AML-193 (cell line): ENCODE measurements at regions not wholly inside any gene's neighbourhood (a gene's known extent, or its start where the extent isn't known, plus 50 kb on each side); places are given as distances from the start of the nearest gene placed in this dataset.

ENCODE experiments used
- DNase-seq, 2 experiments: peaks; one replicate each; lab custom pipeline; 2025; lab: John Stamatoyannopoulos, UW

DNA sequence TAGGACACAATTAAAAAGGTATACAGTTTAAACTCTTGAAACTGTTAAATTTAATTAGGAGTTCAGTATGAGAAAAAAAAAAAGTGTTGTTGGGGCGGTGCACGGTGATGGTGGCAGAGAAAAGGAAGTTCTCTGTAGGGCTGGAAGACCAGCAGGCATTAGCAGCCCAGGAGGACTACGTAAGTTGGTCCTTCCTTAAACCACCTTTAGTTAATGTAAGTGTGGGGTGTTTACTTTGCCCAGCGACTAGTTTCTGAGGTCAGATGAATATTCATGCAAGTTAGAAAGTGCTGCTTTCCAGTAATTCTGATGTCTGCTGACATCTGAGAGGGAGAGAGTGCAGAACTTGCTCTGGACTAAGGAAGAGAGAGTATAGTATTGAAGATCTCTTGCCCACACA is 54.9 kb downstream of the NKX2-1 start:
- no peak for DNase-seq

DNA sequence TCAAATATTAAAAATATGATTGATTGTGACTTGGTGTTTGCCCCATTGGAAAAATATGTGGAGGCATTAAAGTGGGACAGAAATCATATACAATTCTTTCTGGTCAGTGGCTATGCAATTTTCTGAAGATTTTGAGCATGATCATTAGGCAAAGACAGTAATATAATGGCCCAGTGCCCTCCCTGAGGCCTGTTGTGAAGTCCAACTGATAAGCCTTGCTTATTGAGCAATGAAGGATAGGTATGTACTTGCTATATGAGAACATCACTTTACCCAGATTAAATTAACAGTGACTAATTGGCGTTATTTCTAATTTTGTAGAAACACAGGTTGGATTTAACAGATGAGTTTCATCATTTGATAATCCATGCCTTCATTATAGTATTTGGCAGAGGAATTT is 57.1 kb downstream of the NKX2-1 start:
- DNase-seq: no peak

DNA sequence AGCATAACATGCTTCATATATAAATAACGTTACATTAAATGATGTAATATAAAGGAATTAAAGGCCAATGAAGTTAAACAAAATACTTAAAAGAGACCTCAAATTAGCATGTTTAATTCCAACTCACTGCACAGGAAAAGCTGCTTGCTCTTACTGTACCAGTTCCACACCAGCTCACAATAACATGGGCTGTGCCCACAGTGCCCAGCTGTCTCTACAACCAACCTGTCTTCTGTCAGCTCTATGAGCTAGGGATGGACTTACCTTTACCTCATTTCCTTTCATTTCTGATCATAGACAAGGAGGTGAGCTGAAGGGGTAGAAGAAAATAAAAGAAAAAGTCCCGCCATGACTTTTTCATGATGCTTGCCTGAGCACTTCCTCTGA is 64.8 kb downstream of the NKX2-1 start:
- DNase-seq: no peak

DNA sequence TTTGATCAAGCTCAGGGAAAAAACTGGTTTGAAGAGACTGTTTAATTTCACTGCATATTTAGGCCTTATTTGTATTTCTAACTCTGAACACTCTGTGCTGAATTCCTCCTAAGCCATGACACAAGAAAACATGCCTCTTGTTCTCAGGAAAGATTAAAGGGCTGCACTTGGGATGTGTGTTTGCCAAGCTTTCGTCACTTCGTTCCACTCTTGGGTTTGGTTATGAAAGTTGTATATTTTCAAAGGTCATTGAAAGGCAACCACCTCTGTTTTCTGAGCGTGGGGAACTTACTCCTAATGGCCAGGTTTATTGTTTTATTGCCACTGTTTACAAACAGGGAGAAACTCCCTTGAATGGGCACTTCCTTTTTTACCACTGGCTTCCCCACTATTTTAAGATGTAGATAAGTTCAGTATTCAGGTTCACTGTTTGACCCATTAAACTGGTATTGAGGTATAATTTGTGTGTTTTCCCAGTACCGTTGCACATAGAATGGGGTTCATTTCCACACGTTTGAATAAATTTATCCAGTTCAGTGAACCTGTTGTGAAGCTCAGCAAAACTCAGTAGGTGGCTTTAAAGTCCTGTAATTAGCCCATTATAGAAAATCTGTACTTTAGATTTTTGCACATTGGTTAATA is 65.3 kb downstream of the NKX2-1 start:
- DNase-seq: no peak

DNA sequence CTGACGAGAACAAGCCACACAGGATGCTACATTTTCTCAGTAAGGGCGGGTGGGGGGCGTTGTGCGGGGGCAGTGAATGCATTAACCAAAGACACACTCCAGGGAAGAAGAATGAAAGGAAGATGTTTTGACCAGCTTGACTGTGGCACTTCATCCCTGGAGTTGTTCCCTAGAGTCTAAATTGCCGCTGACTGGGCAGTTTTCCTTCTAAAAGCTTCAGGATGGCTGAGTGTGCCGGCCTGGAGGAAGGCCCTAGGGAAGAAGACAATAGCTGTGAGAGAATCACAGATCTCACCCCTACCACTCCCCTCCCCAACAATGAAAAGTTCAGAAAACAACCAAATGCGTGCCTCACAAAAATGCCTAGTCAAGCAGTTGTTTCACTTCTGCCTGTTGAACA is 67.2 kb downstream of the NKX2-1 start:
- DNase-seq: no peak

DNA sequence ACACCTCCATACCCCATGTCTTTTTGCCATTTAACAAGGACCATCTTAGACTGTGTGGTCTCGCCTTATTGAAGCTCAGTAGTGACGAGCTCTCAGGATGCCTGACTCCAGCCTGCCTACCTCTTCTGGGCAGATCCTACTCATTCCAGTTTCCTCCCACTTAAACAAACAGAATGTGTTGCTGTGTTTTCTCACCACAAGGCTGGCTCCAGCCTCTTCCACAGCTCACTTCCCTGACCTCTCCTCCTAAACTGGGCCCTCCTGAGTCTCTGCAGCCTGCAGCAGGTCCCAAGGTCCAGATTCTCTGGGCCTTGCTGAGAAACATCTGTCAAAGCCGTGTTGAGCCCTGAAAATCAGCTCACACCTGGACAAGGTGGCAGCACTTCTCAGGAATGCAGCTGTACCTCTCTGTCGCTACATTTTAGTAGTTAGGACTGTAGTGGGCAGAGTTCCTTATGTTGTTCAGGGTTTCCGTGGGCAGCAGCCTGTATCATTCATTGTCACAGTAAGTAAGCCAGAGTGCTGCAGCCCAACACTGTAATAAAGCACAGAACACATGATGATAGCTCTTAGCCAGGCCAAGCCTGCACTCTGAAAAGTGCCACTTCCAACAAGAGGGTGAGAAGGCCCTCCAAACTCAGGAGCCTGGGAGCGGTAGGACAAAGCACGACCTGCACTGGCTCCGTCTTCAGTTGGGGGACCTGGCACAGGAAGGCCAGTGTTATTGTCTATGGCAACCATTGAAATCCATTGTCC is 68.5 kb downstream of the NKX2-1 start:
- no peak for DNase-seq

DNA sequence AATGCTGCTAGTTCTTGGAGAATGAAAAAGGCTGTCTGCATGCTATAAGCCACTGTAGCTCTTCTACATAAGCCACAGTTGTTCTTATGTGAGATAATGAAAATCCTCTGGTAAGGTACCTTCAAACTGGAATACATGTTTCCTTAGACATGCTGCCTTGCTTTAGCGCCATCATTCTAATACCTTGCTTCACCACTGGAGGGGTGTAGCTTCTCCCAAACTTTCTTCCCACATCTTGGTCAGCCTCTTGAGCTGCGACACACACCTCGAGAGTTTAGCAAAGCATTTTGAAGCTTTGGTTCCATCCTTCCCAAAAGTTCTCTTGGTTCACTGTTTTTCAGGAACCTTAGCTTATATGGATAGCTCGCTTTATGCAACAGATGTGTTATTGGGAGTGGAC is 69.5 kb downstream of the NKX2-1 start:
- no peak for DNase-seq

DNA sequence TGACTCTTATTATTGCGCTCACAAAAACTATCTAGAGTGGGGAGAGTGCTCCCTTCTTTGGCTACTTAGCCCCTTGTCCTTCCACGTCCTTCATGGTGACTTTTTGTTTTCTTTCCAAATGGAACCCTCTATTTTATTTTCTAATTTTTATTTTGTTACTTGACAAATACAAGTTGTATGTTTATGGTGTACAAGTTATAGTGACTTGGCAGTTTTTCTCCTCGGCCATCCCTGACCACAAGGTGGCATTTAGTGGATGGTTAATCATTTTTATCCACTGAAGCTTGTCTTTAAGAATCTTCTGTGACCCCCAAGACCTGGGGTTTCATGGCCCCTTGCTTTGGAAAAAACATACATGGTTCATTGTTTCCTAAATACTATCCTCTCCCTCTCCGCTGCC is 70.1 kb downstream of the NKX2-1 start:
- no peak for DNase-seq

DNA sequence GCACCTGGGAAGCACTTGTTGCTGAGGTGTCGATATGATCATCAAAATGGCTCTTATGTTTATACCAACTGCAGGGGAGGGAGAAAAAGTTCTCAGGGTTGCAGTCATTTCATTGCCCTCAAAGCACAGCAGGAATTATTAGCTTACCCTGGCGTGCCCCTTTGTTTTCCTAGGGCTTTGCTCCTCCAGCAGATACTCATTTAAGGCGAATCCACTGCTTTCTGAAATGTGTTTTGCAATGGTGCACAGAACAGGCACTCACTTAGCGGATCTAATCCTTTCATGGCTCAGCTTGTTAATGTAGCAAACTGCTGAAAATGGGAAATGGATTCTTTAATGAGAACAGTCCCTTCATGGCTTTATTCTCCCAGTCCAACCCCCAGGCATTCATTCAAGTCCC is 76.7 kb downstream of the NKX2-1 start:
- DNase-seq: no peak

DNA sequence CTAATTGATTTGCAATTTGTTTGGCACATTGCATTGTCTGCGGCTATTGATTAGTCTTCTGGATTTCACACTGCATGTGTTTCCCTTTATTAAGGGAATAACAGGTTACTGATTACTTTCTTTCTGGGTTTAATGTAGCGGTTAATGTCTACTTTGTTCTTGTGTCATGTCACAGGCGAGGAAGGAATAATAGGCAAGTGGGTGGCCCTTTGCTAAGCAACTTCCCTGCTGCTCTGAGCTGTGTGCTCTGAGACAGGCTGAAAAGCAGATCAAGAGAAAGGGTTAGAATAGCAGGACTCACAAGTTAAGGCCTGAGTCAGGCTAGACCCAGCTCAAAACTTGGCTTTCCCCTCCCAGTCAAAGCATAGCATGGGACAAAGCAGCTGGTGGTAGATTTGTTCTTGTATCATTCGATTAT is 77.2 kb downstream of the NKX2-1 start:
- no peak for DNase-seq

DNA sequence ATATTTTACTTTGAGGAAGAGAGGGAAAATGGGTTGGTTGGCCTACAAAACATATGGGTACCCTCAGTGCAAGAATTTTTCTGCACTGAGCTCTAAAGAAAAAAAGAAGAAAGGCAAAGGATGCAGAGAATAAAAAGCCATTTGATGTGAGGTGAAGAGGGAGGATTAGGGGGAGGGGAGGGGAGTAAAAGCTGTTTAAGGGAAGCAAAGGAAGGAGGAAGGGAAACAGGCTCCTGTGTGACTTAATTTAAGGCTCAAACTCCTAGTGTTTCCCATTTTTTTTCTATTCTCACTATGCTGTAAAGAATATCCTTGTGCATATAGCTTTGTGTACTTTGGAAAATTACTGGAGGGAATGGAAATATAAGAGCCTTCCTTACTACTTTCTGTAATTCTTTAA is 78.7 kb downstream of the NKX2-1 start:
- no peak for DNase-seq

DNA sequence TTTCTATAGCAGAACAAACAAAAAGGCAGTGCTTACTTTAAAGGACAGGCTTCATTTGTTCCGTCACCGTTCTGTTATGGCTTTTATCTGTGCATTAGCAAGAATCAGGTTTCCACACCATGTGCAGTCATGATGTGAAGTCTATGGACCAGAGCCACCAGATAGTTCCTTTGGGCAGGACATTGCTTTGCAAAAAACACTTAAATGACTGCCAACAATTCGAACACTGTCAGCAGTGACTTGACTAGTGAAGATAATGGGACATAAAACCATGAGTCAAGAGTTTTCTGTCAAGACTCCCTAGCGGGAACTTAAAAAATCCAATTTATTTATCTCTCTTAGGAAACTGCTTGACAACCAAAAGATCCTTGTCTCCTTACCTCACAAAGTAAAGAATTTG is 80.3 kb downstream of the NKX2-1 start:
- DNase-seq: no peak

DNA sequence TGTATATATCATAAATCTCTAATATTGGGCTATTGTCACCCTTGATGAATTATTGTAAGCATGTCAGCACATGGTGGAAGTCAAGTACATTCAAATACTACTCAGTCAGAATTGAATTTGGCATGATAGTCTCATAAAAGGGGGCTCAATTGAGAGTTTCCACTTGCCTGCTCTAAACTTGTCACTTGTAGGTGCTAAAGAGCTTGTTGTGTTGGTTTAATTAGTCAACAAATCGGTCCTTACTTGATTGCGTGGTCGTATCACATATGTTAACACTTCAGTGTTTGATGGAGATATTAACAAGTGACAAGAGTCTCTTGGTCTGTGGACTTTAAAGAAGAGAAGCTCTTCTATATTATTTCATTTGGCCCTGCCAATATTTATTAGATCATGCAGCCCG is 81.1 kb downstream of the NKX2-1 start:
- no peak for DNase-seq

DNA sequence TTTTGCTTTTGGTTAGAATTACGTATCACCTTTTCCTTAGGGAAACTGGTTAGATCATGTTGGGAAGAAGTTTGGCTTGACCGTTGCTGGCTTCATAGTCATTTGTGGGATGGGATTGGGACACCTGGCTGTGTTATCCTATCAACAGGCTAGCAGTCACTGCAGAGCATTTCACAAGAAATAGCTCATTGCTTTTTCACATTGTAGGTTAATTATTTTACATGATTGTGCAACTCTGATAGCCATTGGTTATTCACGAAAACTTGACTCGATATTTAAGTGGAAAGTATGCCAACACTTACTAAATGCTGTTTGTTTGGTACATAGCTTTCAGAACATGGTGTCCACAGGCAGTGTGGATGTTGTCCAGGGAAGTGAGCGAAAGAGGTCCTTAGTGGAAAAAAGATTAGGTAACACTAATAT is 89.4 kb downstream of the NKX2-1 start:
- no peak for DNase-seq

DNA sequence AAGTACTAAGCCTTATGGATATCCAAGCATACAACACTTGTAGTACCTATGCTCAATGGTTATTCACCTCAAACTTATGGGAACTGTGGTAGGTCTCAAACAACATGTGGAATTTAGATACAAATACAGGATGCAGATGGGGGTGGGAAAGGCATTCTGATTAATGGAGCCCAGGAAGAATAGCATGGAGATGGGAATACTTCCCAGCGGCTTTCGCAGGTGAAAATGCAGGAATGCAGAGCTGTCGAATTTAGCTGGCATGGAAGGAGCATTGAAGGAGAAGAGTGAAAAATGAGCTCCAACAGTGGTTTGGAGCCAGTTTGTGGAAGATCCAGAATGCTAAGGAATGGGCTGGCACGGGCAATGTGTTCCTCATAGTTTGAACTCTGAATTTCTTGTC is 89.9 kb downstream of the NKX2-1 start:
- no peak for DNase-seq

DNA sequence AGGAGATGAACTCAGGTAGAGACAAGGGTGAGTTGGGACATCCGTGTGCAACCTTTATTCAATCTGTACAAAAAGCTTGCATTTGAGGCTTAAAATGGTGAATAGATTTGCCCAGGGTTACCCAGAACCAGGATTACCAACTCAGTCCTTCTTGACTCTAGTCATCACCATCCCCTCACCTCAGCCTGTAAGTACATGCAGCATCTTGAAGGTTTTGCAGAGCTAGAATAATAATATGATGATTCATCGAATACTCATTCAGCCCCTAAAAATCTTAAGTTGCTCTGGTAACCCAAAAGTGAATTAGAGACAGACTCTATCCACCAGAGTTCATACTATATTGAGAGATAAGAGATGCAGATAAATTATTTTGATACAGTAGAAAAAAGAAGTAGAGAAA is 90.3 kb downstream of the NKX2-1 start:
- DNase-seq: no peak

DNA sequence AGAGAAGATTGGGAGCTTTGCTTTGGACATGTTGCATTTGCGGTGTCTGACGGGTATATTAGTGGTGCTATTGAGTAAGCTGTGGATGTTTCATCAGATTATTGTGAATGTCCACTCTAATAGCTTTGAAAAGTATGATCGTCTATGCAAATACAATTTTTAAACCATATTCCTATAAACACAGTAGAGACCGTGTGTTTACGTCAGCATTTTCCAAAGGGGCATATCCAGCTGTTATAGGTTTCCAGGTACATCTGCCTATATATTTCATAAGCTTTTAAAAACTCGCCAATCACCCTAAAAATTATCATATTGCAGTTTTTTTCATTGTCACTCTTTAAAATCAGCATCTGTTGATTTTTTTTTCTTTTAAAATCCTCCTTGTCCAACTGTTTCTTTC is 91.7 kb downstream of the NKX2-1 start:
- no peak for DNase-seq

DNA sequence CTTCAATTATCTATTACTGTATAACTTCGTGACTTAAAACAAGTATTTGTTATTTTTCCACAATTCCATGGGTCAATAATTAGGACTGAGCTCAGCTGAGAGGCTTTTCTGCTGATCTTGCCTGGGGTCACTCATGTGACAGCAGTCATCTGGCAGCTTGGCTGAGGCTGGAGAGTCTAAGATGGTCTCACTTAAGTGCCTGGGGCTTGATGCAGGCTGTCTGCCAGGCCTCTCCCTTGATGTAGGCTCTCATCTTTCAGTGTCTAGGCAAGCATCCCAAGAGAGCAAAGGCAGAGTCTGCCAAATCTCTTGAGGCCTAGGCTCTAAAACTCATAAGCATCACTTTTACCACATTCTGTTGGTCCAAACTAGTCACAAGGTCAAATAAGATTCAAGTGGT is 93.2 kb downstream of the NKX2-1 start:
- DNase-seq: no peak

DNA sequence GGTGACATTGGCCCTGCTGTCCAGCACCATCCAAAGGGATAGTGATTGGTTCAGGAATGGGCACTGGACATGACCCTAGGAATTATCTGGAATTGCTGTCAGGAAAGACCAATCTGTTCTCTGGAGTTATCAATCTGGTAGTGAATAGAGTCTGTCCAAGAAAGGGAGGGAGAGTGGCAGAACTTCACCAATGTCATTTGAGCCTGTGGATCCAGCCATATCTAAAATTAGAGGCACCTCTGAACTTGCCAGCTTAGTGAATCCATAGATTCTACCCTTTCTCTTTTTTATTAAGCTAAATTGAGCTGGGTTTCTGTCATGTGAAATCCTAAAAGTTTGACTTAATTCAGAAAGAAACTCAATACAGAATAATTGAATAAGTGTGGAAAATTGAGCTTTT is 93.9 kb downstream of the NKX2-1 start:
- DNase-seq: no peak

DNA sequence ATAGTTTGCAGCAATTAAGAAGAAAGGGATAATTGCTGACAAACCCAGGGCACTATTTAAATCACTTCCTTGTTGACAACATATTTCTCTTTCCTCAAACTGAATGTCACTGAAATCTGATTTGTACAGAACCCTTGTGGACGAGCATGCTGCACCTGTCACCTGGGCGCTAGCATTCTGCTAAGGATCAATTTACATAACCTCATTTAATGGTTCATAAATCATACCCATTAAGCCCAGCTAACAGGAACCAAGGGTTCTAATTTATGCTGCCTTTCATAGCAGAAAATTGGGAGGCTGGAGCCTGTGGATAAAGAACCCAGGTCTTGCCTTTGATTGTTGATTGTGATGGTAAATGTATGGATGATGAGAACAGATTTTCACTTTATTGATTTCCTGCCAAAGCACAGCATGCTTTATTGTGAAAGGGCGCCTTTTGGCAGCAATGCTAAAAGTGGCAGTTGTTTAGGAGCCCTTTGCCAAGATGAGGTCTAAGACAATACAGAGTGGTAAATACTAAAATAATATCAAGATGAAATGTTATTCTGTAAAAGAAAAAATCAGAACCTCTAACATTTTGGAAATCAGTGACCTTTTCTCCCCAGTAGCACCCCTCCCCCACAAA is 95.4 kb downstream of the NKX2-1 start:
- DNase-seq: no peak

DNA sequence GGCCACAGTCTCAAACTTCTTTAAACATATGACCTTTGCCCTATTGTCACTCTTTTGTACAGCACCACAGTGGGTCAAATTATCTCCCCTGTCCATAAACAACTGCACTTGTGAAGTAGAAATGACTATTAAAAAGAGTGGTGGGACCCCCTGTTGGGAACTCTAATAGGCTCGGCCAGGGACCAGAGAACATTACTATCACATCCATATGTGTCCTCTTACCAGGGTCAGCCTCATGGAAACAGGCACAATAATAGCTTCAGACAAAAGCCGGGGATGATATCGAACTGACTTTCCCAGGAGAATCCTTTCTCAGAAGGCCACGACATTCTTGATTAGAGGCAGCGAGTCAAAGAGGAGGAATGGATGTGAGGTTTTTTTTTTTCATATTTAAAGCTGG is 96.6 kb downstream of the NKX2-1 start:
- no peak for DNase-seq

DNA sequence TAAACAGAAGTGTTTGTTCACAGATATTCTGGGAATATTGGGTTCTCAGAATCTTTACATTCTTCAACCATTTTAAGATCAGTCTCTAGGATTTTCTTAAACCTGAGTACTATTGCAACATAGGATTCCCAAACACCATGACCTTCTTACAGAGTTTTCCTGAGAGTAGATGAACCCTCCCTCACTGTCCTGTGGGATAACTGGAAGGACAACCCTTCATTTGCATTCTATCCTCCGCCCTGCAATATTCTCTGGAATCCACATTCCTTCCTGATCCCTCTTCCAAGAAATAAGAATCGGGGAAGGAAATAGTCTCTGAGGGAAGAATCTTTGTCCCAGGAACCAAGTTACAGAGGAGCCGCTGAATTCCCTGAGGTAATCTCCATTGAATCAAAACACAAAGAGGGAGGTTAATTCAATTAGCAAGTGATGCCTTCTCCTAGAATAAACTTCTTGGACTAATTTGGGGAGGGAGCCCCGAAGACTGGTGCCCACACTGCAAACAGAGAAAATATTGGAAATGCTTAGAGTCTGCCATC is 99.8 kb upstream of the MBIP start:
- DNase-seq: no peak

DNA sequence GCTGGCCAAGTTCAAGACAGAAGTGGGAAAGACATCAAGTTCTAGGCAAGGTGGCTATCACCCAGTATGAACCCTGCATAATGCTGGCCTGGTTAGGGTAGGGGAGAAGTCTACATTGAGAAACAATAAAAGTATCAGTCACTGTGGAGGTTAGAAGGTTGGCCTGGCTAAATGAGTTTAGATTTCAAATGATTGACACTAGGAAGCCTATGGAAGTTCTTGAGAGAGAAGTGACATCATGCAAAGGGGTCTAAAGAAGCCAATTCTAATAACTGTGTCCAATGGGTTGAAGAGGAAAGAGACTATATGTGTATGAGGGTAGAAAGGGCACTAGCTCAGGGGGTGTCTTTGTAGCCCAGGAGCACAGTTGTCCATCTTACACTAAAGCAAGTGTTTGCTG is 98.5 kb upstream of the MBIP start:
- no peak for DNase-seq
